Activated CD8-positive, alpha-beta memory T cell treated with anti-CD3 and anti-CD28 coated beads for 36 hours (primary cell): ENCODE measurements at regions not wholly inside any gene's neighbourhood (a gene's known extent, or its start where the extent isn't known, plus 50 kb on each side); places are given as distances from the start of the nearest gene placed in this dataset.

Experiments used
- CTCF ChIA-PET: fragments of 350-600 bp; sonication (Branson Sonifier 250); formaldehyde crosslinking; loops from one replicate; lab custom pipeline; 2021; ENCODE audit warnings: antibody characterized with exemption; lab: Charles Lee
- POLR2A ChIA-PET: fragments of 350-600 bp; sonication (Branson Sonifier 250); formaldehyde crosslinking; loops from one replicate; lab custom pipeline; 2021; ENCODE audit warnings: antibody characterized with exemption; lab: Charles Lee

DNA sequence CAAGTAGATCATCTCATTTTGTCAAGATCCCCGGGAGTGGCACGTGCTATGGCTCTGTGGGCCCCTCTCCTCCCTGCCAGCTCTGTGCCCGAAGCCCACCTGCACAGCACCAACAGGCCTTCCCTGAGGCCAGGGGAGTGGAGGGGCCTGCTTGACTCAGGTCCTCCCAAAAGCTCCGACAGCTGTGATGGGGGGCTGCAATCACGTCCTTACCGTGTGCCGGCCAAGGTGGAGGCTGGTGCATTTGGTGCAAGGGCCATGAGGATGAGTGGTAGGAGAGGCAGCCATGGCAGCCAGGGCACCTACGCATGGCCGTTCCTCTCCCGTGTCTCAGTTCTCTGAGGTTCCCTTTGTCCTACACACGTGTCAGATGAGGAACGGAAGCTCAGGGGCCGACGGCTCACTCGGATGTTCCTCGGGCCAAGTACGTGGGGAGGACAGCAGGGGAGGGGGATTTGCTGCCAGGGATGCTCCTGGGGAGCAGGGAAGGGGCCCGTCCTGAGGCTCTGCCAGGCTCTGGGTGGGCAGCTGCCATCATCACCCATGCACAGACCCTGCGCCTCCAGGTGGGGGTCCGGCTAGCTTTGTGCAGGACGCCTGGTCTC, 95.8 kb downstream of the HMX1 start:
- CTCF ChIA-PET, result interaction anchor here (0.7 kb wide), 1 partner anchor 50 kb away, joined by 5 read pairs; no protein-coding TSS in a partner anchor
- POLR2A ChIA-PET, result no interaction called here

DNA sequence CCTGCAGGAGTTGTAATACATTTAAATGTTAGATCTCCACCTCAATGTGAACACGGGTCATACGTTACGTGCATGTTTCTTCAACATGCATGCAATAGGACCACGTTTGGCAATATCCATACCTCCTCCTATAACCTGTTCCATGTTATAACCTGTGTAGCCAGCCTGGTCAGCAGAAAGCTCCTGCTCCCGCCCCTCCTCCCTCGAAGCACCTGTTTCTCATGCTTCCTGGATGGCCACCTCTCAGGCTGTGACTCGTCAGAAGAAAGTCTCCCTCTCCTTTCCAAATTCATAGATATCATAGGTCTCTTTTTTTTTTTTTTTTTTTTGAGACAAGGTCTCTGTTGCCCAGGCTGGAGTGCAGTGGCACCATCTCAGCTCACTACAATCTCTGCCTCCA, 96.5 kb downstream of the HMX1 start:
- POLR2A ChIA-PET, result interaction anchor here (0.7 kb wide), 1 partner anchor 278 kb away, joined by 8 read pairs; no protein-coding TSS in a partner anchor

DNA sequence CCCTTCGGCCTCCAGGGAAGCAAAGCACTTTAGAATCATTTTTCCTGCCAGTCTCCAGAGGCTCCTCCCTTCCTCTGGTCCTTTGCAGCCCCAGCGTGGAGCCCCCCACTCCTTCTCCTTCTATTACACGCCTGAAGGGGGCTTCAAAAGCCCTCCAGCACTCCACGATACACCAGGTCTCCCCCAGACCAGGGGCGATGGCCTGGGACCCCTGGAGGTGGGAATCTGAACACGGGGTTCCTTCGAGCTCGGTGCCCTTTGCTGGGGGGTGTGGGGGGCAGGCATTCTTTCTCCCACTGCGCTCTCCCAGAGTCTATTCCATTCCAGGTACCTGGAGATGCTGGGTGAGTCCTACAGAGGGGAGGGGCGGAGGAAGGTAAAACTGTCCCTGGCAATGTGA, 97.6 kb downstream of the HMX1 start:
- CTCF ChIA-PET, result no interaction called here
- POLR2A ChIA-PET, result no interaction called here

More for the DNA sequence above, 96.5 kb downstream of the HMX1 start:
- CTCF ChIA-PET, result interaction anchor here (0.7 kb wide), 1 partner anchor 49 kb away, joined by 5 read pairs; no protein-coding TSS in a partner anchor

DNA sequence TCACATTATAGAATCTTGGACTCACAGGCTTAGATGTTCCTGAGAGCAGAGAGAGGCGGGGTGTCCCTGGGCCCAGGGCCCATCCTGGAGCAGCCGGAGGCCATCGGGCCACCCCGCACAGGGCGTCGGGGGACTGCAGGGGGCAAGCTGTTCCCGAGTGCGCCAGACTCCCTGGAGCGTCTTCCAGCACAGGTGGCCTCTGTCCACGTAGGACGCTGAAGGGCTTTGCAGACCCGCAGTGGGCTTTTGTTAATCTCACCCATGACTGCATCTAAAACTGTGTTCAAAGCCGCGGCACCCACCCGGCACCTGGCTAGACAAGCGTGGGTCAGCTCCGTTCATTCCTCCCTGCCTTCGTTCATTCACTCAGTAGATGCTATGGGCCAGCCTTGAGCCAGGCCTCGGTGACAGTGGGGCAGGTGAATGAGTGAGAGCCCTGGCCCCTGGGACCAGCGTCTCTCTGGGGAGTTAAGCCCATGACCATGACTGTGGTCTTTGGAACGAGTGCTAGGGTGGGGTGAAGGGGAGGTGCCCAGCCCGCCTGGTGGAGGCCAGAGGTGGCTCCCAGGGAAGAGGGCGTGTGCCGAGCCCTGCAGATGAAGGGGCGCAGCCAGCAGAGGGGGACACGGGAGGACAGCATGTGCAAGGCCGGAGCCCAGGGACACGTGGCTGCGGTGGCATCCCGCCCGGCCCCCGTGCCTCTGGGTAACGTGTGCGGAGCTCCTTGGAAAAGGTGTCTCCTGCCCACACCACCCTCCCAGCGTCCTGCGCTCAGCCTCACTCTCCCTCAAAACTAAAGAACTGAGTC, 98.3 kb downstream of the HMX1 start:
- ChIA-PET POLR2A (no interaction called here), CTCF (no interaction called here)

DNA sequence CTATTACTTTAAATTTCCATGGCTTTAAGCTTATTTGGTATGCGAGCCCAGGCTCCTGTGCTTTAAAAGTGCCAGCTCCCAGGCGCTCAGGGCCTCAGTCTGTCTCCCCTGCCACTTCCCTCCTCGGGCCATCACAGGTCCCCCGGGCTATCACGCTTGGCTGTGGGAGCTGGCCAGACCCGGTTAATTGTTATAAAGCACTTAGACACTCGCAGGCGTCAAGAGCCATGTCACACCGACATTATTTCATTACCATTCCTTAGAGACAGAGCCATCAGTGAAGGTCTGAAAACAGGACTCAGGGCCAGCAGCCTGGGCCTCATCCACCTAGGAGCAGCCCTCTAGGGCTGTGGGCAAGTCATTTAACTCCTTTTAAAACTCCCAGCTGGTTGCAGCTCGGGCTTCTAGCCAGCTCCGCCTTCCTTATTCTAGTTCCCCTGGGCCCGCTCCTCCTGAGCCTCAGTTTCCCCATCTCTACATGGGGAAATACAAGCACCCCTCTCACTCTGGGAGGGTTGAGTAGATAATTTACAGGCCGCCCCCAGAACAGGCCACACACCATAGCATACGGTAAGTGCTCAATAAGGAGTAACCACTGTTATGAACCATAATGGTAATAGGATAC, 99.0 kb downstream of the HMX1 start:
- POLR2A ChIA-PET, result no interaction called here
- CTCF ChIA-PET, result no interaction called here

DNA sequence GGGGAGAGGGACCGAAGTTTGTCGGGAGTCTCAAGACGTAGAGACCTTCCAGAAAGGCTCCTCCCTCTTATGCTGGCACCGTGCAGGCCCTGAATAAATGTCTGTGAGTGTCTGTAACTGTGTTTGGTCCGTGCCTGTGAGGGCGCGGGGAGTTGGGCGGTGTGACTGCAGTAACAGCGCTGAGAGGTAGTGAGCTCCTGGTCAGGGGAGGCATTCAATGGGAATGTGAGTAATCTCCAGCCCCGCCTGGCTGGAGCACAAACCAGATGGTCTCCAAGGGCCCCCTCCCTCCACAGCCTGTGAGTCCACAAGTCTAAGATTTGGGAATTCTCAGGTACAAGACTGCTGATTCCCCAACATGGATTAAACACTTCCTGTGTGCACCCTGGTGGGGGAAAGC, 100.0 kb downstream of the HMX1 start:
- ChIA-PET POLR2A (no interaction called here), CTCF (no interaction called here)

DNA sequence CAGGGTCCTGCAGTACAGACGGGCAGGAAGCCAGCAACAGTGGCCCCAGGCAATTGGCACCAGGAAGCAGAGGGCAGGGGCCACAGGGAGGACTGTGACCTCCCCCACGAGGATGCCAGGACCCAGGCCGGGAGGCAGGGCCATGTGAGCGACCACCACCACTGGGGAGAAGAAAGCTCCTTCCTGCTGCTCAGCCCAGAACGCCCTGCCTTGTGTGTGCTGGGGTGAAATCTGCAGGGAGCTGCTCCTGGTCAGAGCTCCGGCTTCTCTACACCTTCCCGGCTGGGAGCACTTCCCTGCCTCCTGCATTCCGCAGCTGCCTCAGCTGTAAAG, 100.4 kb downstream of the HMX1 start:
- CTCF ChIA-PET, result no interaction called here
- POLR2A ChIA-PET, result no interaction called here

DNA sequence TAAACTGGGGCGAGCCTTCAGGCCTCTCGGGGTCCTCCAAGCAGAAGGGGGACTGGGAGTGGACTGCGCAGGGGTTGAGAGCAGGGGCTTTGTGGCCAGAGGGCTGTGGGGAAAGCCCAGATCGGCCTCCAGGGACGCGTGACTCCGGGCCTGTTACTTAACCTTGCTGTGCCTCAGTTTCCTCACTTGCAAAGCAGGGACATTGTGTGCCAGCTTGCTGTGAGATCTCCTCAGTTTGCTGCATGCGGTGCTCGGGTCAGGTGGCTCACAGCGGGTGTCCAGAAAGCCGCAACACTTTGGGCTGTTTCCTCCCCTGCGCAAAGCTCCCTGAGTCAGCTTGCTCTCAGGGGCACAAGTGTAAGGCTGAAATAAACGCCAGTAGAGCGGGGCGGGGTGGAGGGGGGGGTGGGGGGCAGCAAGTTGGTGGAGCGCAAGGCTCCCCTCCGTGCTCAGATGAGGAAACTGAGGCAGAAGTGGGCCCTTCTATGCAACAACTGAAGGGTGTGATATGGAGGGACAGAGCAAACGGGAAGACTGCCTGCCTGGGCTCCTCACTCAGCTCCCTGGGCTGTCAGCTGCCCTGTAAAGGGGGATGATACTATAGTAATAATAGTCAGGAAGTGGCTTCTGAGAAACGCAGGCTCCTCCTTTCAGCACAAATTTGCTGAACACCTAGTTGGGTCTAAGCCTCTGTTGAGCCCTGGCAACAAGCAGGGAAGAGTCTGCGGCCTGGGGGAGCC, 101.0 kb downstream of the HMX1 start:
- CTCF ChIA-PET, result no interaction called here
- POLR2A ChIA-PET, result no interaction called here

DNA sequence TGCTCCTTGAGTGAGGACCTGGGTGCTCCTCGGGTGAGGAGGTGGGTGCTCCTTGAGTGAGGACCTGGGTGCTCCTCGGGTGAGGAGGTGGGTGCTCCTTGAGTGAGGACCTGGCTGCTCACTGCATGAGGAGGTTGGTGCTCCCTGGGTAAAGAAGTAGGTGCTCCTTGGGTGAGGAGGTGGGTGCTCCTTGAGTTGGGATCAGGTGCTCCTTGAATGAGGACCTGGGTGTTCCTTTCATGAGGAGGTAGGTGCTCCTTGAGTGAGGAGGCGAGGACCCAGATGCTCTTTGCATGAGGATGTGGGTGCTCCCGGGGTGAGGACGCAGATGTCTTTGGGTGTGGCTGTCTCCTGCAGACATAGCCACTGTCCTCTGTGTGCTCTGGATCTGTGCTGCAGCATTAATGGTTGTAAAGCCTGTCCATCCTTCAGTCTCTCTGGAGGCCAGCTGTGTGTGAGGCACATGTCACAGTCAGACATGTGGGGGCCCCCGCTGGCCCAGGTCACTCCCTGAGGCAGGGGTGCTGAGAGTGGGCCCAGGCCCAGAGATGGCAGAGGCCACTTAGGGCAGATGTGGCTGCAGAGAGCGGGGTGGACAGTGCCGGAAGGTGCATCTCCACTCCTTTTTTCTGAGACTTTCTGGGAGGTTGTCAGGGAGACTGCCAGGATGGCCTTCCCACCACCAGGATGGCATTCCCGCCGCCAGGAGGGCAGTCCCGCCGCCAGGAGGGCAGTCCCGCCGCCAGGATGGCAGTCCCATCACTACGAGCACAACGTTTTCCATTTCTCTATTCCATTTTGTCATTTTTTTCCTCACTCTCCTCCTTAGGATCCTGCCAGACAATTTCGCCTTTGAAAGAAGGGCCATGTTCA, 101.8 kb downstream of the HMX1 start:
- POLR2A ChIA-PET, result no interaction called here
- CTCF ChIA-PET, result interaction anchor here (0.6 kb wide), 1 partner anchor 1823 kb away, joined by 3 read pairs; no protein-coding TSS in a partner anchor

DNA sequence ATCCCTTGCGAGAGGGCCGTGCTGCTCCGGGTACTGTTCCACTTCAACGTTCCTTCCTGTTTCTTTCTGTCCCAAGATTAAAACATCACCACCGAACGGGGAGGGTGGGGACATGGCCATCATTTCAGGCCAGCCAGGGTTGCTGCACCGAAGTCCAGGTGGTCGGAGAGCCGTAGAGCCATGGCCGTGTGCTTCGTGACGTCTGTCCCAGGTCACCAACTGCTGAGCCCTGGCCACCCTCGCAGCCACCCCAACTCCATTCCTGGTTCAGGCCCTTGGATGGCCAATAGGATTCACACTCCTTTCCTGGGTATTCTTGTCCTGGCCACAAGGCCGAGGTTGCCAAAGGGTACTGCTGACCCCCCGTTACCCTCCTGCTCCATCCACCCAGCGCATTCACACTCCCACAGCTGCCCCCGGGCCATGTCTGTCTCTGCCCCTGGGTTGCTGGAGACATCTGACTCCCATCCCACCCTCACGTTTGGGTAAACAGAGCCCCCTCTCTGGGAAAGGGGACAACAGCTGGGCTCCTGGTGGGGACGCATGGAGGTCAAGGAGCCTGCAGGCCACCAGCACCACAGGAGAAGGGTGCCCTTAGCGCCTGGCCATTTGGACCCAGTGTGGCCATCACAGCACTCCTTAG, 103.2 kb downstream of the HMX1 start:
- POLR2A ChIA-PET, result no interaction called here

DNA sequence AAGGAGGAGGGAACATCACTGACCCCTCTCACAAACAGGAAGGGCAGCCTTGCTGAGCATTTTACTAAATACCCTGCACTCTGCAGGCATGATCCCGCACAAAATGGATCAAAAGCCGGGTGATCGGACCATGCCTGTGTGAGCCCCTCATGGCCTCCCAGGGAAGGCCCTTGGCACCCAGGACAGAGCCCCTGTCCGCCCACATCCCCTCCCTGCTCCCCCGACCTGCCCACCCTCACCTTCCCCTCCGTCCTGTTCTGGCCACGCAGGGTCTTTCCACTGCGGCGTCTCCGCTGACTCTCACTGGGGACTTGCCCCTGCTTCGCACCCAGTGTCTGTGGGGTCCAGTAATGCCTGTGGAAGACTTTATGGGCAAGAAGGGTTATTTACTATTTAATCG, 105.0 kb downstream of the HMX1 start:
- POLR2A ChIA-PET, result no interaction called here
- CTCF ChIA-PET, result no interaction called here

More for the DNA sequence above, 103.2 kb downstream of the HMX1 start:
- CTCF ChIA-PET, result no interaction called here

DNA sequence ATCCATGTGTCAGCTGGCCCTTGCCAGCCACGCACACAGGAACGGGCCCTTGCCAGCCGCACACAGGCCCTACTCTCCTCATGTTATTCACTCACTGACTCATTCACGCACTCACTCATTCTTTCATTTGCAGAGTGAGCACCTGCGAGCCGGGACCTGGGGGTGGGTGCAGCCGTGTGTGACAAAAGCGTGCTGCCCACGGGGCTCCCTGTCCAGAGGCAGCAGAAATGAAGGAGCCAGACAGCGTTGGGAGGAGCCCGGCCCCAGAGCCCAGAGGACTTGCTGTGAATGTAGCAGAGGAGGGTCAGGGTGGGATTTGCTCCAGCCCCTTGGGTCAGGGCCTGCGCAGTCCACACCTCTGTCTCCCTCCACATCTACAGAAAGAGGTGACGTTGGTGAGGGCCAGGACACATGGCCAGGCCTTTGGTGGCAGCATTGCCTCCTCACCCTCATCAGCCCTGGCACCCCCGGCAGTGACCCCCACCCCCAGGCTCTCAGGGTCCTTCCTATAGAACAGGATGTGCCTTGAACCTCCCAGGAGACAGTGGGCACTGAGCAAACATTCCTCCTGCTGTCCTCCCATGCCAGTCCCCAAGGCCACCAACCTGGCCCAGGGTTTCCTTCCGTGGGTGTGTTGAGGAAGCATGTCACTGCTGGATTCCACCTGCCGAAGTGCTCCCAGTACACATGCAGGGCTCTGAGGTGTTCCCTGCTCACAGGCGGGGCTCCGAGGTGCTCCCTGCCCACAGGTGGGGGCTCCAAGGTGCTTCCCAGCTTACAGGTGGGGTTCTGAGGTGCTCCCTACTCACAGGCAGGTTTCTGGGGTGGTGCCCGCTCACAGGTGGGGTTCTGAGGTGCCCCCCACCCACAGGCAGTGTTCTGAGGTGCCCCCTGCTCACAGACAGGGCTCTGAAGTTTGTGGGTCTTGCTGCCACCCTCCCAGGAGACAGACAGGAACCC, 105.7 kb downstream of the HMX1 start:
- POLR2A ChIA-PET, result no interaction called here
- CTCF ChIA-PET, result no interaction called here

DNA sequence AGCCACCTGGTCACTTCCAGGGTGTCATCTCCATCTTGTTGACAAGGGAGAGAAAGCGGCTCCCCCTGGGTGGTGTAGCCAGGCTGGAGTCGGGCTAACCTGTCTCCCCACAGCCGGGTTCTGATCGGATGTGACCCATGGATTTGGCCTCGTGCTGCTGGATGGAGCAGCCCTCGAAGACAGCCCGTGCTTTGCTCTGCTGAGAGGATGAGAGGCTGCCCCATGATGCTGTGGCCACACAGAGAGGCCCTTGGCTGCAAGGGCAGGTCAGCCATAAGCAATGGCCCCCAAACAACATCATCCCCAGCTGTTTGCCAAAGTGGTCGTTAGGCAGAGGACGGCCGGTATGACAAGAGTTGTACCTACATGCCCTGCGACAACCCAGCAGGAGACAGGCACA, 106.6 kb downstream of the HMX1 start:
- ChIA-PET CTCF (no interaction called here), POLR2A (no interaction called here)

DNA sequence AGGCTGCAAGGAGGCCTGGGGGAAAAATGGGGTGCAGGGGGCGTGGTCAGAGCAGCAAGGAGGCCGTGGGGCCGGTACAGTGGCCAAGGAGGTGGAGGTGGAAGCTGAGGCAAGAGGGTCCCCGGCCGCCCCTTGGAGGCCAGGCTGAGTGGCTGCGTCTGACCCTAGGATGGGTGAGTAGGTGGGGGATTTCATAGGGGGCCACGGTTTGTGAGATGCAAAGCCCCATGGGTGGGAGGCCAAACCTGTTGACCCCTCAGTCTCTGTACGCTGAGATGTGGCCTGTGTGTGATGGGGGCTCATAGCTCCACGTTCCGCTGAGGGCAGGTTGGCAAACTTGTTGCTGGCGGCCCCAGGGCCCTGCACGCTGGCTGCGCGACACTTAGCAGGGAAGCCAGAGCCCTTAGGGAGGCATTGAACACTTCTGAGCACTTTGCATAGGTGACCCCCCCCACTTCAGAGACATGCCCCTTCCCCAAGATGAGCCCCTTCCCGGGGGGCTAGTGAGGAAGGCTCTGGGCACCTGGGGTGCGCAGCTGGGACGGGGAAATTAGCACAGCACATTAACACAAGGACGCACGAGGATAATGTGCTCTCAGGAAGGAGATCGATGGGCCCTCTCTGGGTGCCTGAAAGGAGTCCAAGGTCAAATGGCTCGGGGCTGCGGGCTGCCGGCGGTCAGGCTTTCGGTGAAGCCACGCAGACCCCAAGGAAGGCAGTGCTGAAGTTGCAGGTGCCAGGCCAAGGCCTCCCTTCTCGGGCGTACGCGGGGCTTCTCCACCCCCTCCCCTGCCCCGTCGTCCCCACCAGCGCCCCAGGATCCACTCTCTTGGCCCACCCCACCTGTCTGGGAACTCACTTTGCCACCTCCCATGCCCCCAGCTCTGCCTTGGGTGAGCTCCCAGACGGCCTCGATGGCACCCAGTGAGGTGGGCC, 107.4 kb downstream of the HMX1 start:
- ChIA-PET CTCF (interaction anchor here (0.6 kb wide), 1 partner anchor 48 kb away, joined by 3 read pairs; no protein-coding TSS in a partner anchor), POLR2A (no interaction called here)

DNA sequence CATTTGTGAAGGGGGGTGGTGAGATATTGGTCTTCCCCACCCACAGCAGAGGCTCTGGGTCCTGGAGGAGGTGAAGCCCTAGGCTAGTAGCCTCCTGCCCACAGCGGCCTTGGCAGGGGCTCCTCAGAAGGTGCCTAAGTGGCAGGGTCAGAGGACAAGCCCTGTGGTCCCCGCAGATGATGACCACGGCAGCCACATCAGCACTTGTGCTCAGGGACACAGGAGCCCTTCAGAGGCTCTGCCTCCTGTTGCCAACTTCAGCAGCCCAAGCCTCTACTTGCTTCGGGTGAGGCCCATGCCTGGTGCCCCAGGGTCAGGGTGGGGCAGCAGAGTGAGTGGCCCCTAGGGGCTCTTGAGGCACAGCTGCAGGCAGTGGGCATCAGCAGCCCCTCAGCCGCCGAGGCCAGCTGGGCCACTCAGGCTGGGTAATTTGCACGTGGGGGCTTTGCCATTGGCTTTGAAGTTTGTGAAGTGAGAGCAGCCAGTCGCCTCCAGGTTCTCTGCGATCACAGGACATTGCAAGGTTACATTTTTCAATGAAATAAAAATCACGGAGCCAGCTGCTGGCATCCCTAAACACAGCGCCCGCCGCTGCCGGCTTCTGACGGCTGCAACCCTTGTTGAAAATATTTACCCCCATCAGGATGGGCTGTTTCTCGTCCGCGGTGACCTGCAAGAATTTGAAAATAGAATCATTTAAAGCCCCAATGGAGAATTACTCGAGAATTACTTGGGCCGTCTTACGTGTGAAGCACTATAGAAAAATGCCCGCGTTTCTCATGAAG, 108.5 kb downstream of the HMX1 start:
- ChIA-PET POLR2A (no interaction called here), CTCF (interaction anchor here (0.6 kb wide), 1 partner anchor 47 kb away, joined by 3 read pairs; no protein-coding TSS in a partner anchor)

DNA sequence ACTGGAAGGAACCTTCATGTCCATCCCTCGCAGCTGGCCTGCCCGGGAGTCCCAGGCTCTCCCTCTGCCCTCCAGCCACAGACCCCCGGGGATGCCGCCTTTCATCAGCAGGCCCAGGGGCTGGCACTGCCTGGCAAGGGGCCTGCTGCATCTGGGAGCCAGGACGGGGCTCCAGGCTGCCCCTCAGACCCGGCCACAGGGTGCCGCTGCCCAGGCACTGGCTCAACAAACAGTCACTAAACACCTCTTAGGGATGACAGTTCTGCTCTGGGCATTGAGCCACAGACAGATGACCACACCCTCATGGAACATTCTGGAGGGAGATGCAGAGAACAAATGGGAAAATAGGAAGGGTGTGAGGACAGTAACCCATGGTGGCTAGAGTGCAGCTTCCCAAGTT, 109.3 kb downstream of the HMX1 start:
- CTCF ChIA-PET, result no interaction called here
- POLR2A ChIA-PET, result no interaction called here
